ENCODE measurements at regions not wholly inside any gene's neighbourhood (a gene's known extent, or its start where the extent isn't known, plus 50 kb on each side); places are given as distances from the start of the nearest gene placed in this dataset.
"Not testable (repeated sequence)": the region's sequence is repeated elsewhere in the genome, so short reads cannot be mapped to it uniquely, and the experiment has no call there.

DNA sequence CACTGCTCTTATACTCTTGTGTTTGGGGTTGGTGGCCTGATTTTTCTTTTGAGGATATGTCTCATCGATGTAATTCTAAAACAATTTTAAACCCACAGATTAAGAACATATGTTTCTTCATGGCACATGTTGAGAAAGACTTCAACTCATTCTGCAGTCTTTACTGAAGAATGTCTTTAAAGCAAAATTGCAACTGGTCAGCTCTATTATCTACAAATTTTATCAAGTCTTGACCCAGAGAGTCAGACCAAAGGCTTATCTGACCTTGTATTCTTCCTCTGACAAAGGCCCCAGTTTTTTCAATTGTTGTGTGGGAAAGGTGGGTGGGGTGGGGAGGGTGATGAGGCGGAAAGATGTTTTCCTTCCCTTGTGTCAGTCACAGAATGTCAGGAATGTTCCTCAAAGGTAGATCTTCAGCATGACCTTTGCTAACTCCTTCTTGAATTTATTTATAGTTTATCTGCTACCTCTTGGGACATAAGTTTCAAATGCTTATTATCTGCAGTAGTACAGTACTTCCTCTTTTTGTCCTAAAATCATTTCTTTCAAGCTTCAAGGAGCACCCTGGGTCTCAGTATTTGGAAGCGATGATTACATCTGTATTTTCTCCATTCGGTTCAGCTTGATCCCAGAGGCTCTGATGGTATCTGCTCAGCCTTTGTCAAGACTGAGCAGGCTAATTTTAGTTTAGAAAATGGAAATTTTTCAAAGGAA is 63.2 kb upstream of the TIAM2 start:
- no peak for TF ChIP-seq ZFX (IDR thresholded peaks at IDR 0.05)
- TF ChIP-seq, protein P1, sequence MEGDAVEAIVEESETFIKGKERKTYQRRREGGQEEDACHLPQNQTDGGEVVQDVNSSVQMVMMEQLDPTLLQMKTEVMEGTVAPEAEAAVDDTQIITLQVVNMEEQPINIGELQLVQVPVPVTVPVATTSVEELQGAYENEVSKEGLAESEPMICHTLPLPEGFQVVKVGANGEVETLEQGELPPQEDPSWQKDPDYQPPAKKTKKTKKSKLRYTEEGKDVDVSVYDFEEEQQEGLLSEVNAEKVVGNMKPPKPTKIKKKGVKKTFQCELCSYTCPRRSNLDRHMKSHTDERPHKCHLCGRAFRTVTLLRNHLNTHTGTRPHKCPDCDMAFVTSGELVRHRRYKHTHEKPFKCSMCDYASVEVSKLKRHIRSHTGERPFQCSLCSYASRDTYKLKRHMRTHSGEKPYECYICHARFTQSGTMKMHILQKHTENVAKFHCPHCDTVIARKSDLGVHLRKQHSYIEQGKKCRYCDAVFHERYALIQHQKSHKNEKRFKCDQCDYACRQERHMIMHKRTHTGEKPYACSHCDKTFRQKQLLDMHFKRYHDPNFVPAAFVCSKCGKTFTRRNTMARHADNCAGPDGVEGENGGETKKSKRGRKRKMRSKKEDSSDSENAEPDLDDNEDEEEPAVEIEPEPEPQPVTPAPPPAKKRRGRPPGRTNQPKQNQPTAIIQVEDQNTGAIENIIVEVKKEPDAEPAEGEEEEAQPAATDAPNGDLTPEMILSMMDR (conservative IDR thresholded peaks at IDR 0.05): no peak
- H3K27ac ChIP-seq: no peak overlapping the region

DNA sequence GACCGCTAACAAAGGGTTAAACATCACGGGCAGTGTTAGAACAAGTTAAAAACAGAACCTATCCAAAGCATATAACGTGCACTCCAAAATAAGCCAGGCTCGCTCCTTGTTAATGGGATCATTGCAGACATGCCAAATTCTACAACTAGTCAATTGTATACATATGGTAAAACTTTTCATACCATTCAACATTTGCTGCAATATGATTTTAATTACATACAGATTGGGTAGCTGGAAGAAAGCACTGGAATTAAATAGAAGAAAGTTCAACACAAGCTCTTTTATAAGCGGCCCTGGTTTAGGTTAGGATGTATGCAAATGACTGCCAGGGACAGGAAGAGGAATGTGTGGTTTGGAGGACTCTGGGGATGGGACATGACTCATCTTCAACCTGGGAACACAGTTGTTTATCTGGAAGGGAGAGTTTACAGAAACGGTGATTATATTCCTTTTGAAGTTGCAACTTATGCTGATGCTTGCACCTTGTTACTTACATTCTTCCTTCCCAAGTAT is 62.5 kb upstream of the TIAM2 start:
- H3K27ac ChIP-seq: no peak overlapping the region
- TF ChIP-seq ZFX (IDR thresholded peaks at IDR 0.05): no peak
- TF ChIP-seq, protein P1 (conservative IDR thresholded peaks at IDR 0.05): no peak

DNA sequence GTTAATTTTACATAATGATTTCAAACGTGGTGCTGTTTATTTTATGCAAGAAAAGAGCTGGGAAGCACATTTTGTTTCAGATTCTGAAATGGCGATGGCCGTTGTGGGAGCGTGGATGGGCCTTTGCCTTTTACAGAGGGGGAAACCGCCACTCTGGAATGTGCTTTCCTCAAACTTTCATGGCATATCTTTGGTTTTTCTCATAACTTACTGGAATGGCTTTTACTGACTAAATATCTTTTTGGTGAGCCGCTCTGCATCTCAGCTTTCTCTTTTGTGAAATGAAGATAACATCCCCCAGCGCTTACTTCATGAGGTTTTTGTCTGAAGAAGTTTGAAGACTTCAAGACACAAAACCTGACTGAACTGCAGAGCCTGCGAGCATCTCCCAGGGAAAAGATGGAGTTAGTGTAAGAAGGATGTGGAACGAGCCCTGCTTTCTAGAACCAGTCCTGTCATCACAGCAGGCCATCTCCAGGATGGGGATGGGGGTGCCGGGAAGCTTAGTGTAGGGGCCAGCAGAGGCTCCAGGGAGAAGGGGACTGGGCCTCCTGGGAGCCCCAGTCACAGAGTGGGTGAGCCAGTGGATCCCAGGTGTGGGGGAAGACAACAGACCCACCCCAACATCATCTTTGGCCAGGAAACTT is 61.8 kb upstream of the TIAM2 start:
- no peak for TF ChIP-seq ZFX (IDR thresholded peaks at IDR 0.05)
- TF ChIP-seq, protein P1 (conservative IDR thresholded peaks at IDR 0.05): no peak
- H3K27ac ChIP-seq: no peak overlapping the region

DNA sequence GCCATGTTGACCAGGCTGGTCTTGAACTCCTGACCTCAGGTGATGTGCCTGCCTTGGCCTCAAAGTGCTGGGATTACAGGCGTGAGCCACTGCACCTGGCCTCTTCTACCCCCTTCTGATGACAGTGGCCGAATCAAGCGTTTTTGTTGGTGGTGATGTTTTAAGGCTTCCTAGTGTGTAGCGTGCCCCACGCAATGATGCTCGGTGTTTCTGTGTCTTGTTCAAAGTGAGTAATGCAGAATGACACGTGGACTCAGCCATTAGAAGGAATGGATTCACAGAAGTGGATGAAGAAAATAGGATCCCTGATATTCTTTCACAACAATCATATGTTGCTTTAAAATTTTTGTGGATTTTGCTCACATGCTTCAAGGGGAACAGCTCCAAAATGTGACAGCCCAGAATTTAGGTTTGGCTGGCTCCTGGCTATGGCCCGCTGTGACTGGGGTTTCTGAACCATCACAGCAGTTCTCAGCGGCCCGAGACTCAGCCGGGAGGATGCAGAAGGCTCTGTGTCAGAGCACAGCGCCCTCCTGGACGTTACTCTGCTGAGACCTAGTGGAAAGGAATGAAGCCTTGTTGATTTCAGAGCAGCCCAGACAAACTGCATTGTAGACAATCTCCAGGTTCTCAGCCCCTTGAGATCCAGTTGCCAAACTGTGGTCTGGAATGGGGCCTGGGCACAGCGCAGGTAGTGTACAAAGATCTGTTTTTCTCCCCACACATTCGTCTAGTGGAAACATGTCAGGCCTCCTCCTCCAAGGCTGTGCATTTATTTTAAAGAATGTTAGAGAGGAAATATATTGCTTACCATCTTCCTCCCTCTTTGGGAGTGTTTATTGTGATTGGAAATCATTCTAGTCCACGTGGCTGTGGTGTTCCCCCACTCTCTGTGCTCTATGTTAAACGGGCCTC is 57.6 kb upstream of the TIAM2 start:
- no peak overlapping the region for H3K27ac ChIP-seq
- no peak for TF ChIP-seq ZFX (IDR thresholded peaks at IDR 0.05)

DNA sequence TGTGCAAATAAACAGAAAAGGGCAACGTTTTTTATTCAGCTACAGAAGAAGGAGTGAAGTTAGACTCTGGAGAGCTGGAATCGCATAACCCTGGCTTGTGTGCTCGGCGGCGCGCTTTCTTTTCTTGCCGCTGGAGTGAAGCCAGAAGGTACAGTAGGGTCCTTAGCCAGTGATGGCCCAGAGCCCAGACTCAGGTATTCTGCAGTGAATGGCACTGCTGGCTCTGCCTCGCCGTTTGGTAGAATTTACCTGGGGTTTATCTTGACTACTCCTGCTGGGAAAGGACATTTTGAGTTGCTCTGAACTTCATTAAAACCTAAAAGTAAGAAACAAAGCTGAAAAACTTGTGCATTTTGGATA is 56.9 kb upstream of the TIAM2 start:
- no peak for TF ChIP-seq ZFX (IDR thresholded peaks at IDR 0.05)
- TF ChIP-seq, protein P1 (conservative IDR thresholded peaks at IDR 0.05): no peak
- no peak overlapping the region for H3K27ac ChIP-seq

DNA sequence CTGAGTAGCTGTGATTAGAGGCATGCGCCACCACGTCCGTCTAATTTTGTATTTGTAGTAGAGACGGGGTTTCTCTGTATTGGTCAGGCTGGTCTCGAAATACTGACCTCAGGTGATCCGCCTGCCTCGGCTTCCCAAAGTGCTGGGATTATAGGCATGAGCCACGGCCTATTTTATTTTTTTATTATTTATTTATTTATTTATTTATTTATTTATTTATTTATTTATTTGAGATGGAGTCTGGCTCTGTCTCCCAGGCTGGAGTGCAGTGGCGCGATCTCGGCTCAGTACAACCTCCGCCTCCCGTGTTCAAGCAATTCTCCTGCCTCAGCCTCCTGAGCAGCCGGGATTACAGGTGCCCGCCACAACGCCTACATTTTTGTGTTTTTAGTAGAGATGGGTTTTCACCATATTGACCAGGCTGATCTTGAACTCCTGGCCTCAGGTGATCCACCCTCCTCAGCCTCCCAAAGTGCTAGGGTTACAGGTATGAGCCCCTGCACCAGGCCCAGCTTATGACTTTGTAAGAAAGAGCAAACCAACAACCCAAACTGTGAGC is 56.3 kb upstream of the TIAM2 start:
- H3K27ac ChIP-seq: not testable (repeated sequence)

DNA sequence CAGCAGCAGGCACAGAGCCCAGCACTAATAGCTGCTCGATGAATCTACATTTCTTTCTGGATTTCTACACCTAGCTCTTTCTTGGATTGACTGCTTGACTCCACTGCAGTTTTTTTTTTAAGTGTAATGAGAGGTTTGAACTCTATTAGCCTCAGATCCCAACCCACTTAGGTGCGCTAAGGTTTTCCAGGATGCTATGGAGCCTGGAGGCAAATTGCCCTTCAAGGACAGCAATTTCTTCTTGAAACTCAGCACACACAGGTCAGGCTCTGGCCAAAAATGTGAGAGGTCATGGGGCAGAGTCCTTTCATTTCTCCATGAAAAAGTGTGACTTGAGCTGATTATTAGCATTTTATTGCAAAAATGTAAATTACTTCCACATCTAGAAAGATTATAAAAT is 52.3 kb upstream of the TIAM2 start:
- no peak overlapping the region for H3K27ac ChIP-seq
- TF ChIP-seq, protein P1 (conservative IDR thresholded peaks at IDR 0.05): no peak
- no peak for TF ChIP-seq ZFX (IDR thresholded peaks at IDR 0.05)

Data from C4-2B (cell line).